ENCODE measurements at regions not wholly inside any gene's neighbourhood (a gene's known extent, or its start where the extent isn't known, plus 50 kb on each side); places are given as distances from the start of the nearest gene placed in this dataset.

DNA sequence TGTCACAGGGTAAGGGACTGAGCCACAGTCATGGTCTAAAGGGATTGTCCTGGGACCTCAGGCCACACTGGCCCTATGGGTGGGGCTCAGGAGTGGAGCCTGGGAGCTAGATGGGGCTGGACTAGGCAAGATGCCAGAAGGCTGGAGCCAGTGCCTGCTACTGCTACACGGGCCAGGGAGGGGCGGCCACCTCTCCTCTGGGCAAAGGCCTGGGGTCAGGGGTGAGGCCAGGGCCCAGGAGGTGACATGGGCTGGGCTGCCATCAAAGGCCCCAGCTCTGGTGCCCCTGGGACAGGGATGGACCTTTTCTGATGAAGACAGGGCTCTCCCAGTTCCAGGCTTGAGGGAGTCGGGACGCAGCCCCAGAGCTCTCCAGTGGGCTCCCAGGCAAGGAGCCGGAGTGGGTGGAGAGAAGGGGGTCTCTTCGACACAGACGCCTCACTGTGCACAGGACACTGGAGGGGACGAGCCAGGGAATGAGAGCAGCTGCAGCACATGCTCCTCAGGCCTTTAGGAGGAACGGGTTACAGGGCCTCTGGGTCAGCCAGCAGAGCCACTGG, 62.1 kb upstream of the IQSEC1 start:
- H3K36me3 ChIP-seq (ENCODE audit: control insufficient read depth in 3 of 3, insufficient read depth in 3 of 3, low read length in 3 of 3), result no peaks in the 10 kb centered on the region
- no peaks in the 10 kb centered on the region for H3K9me3 ChIP-seq (ENCODE audit: control insufficient read depth in 3 of 3, low read length in 3 of 3)
- H3K27me3 ChIP-seq (ENCODE audit: control insufficient read depth in 3 of 3, insufficient read depth in 3 of 3, low read length in 3 of 3), result peaks cover 0 to 5% (median under 1%) of the 10 kb centered on the region in 3 donors
- no peak overlapping the region for H3K9ac ChIP-seq (ENCODE audit: low read depth in 1 of 3, low read length in 3 of 3)
- no peak overlapping the region for H3K27ac ChIP-seq (ENCODE audit: low read depth, low read length)
- no peak overlapping the region for H3K4me3 ChIP-seq (ENCODE audit: low read length in 3 of 3)
- peaks cover 3 to 22% (median 15%) of the 10 kb centered on the region in 3 donors for H3K4me1 ChIP-seq (ENCODE audit: control insufficient read depth in 3 of 3, insufficient read depth in 3 of 3, low read length in 3 of 3)

DNA sequence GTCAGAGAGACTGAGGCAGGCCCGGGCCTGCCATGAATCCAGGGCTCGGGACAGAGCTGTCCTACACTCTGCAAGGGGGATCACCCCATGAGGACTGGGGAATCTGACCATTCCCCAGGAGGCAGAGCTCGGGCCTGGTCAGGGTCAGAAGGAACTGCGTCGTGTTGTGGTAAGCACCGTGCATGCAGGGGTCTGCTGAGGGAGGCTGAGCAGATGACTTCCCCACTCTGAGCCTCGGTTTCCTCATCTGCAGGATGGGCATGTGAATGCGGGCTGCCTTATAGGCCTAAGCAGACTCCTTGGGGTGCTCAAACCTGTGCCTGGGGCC, 61.6 kb upstream of the IQSEC1 start:
- Histone ChIP-seq H3K9ac (ENCODE audit: low read depth in 1 of 3, low read length in 3 of 3) (no peak overlapping the region), H3K27ac (ENCODE audit: low read depth, low read length) (no peak overlapping the region), H3K4me3 (ENCODE audit: low read length in 3 of 3) (no peak overlapping the region), H3K9me3 (ENCODE audit: control insufficient read depth in 3 of 3, low read length in 3 of 3) (no peaks in the 10 kb centered on the region), H3K27me3 (ENCODE audit: control insufficient read depth in 3 of 3, insufficient read depth in 3 of 3, low read length in 3 of 3) (peaks cover 0 to under 1% (median 0%) of the 10 kb centered on the region in 3 donors), H3K4me1 (ENCODE audit: control insufficient read depth in 3 of 3, insufficient read depth in 3 of 3, low read length in 3 of 3) (peaks cover 3 to 22% (median 15%) of the 10 kb centered on the region in 3 donors), H3K36me3 (ENCODE audit: control insufficient read depth in 3 of 3, insufficient read depth in 3 of 3, low read length in 3 of 3) (no peaks in the 10 kb centered on the region)

DNA sequence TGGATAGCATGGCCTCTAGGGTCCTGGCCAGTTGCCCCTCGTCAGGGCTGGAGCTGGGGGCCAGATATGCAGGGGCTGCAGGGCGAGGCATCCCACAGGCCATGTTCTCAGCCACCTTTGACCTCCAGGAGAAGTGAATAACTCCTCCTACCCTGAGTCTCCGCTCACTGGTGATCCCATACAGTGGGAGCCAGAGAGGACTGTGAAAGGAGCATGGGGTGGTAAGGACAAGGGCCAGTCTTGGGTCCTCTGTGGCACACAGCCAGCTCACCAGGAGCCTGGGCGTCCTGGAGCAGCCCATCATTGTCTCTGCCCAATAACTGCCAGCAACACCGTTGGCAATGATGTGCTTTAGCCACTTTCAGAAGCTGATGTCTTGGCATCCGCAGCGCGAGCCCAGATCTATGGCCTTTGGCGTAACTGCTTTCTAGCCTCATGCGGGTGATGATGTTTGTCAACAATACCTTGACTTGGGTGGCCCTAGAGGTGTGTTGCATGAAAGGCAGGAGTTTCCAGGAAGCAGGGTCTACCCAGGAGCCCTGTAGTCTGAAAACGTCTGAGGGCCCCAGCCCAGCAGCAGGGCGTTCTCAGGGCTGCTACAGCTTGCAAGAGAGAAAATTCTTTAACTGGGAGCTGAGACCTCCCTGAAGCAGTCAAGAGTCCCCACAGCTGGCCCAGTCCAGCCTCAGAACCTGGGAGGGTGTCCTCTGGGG, 61.1 kb upstream of the IQSEC1 start:
- no peak overlapping the region for H3K9ac ChIP-seq (ENCODE audit: low read depth in 1 of 3, low read length in 3 of 3)
- no peaks in the 10 kb centered on the region for H3K36me3 ChIP-seq (ENCODE audit: control insufficient read depth in 3 of 3, insufficient read depth in 3 of 3, low read length in 3 of 3)
- H3K4me1 ChIP-seq (ENCODE audit: control insufficient read depth in 3 of 3, insufficient read depth in 3 of 3, low read length in 3 of 3), result peaks cover 3 to 22% (median 15%) of the 10 kb centered on the region in 3 donors

DNA sequence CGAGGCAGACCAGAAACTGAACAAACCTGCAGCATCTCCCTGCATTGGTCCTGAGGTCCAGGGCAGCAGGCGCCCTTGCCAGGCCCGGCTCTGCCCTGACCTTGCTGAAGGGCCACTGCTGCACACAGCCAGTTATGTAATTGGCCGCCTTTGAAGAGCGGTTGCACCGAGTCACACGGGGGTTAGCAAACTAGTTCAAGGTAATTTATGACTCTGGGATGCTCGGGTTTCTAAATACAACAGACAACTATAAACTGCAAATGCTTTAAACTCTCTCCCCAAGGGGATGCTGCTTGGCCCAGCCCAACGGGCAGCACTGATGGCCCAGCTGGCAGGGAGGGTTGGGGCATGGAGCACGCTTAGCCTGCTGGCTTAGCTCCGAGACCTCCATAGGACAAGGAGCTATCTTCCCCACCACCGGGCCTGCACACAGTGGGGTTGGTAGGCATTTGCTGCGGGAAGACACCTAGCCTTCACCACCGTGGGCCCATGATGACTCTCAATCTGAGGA, 60.3 kb upstream of the IQSEC1 start:
- no peaks in the 10 kb centered on the region for H3K36me3 ChIP-seq (ENCODE audit: control insufficient read depth in 3 of 3, insufficient read depth in 3 of 3, low read length in 3 of 3)
- no peaks in the 10 kb centered on the region for H3K27me3 ChIP-seq (ENCODE audit: control insufficient read depth in 3 of 3, insufficient read depth in 3 of 3, low read length in 3 of 3)
- H3K27ac ChIP-seq (ENCODE audit: low read depth, low read length), result no peak overlapping the region
- H3K4me1 ChIP-seq (ENCODE audit: control insufficient read depth in 3 of 3, insufficient read depth in 3 of 3, low read length in 3 of 3), result peaks cover 3 to 22% (median 15%) of the 10 kb centered on the region in 3 donors
- no peak overlapping the region for H3K9ac ChIP-seq (ENCODE audit: low read depth in 1 of 3, low read length in 3 of 3)
- no peak overlapping the region for H3K4me3 ChIP-seq (ENCODE audit: low read length in 3 of 3)
- no peaks in the 10 kb centered on the region for H3K9me3 ChIP-seq (ENCODE audit: control insufficient read depth in 3 of 3, low read length in 3 of 3)

More for the DNA sequence above, 61.1 kb upstream of the IQSEC1 start:
- Histone ChIP-seq H3K27ac (ENCODE audit: low read depth, low read length) (no peak overlapping the region), H3K27me3 (ENCODE audit: control insufficient read depth in 3 of 3, insufficient read depth in 3 of 3, low read length in 3 of 3) (no peaks in the 10 kb centered on the region), H3K9me3 (ENCODE audit: control insufficient read depth in 3 of 3, low read length in 3 of 3) (no peaks in the 10 kb centered on the region), H3K4me3 (ENCODE audit: low read length in 3 of 3) (no peak overlapping the region)

DNA sequence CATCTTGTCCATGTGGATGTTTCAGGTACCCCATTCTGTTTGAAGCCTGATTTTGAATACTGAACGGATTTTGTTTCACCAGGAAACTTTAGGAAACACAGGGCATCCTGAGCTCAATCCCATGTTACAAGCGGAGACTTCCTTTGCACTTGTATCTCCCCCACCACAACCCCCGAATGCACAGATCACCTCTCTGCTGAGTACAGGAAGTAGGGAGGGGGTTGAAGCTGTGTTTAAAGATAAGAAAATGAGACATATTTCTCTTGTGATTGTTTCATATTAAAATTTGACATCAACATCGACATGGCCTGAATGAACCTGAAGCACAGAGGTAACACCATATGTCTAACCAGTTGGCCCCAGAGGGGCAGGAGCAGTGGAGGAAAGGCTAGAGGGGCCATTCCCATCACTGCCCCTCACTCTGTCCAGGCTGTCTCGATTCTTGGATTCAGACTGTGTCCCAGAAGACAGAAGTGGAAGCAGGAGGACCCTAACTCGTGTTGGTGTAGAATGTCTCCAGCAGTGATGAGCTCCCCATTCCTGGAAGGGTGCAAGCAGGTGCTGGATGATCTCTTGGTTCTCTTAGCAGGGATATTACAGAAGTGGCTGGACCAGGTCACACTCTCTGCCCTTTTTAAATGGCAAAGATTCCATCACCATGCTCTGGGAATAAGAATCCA, 59.6 kb upstream of the IQSEC1 start:
- Histone ChIP-seq H3K9me3 (ENCODE audit: control insufficient read depth in 3 of 3, low read length in 3 of 3) (no peaks in the 10 kb centered on the region), H3K27me3 (ENCODE audit: control insufficient read depth in 3 of 3, insufficient read depth in 3 of 3, low read length in 3 of 3) (no peaks in the 10 kb centered on the region), H3K4me1 (ENCODE audit: control insufficient read depth in 3 of 3, insufficient read depth in 3 of 3, low read length in 3 of 3) (peaks cover 3 to 22% (median 15%) of the 10 kb centered on the region in 3 donors), H3K27ac (ENCODE audit: low read depth, low read length) (no peak overlapping the region), H3K4me3 (ENCODE audit: low read length in 3 of 3) (no peak overlapping the region), H3K36me3 (ENCODE audit: control insufficient read depth in 3 of 3, insufficient read depth in 3 of 3, low read length in 3 of 3) (no peaks in the 10 kb centered on the region), H3K9ac (ENCODE audit: low read depth in 1 of 3, low read length in 3 of 3) (no peak overlapping the region)

DNA sequence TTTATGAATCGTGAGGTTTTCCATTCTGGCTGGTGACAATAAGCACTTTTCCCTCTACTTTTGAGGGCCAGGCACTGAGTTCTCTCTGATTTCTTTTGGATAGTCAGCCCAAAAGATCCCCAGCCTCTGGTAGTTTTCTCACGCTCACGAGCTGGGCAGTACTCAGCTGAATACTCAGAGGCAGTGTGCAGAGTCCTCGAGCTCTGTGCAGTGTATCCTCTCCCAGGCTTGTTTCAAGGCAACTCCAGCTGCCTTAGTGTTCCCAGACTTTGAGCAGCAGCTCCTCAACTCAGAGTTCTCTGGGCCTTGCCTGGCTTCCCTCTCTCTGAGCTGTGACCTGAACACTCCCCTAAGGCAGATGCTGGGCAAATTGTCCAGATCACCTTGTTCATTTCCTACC, 59.1 kb upstream of the IQSEC1 start:
- no peaks in the 10 kb centered on the region for H3K9me3 ChIP-seq (ENCODE audit: control insufficient read depth in 3 of 3, low read length in 3 of 3)
- H3K27me3 ChIP-seq (ENCODE audit: control insufficient read depth in 3 of 3, insufficient read depth in 3 of 3, low read length in 3 of 3), result no peaks in the 10 kb centered on the region

DNA sequence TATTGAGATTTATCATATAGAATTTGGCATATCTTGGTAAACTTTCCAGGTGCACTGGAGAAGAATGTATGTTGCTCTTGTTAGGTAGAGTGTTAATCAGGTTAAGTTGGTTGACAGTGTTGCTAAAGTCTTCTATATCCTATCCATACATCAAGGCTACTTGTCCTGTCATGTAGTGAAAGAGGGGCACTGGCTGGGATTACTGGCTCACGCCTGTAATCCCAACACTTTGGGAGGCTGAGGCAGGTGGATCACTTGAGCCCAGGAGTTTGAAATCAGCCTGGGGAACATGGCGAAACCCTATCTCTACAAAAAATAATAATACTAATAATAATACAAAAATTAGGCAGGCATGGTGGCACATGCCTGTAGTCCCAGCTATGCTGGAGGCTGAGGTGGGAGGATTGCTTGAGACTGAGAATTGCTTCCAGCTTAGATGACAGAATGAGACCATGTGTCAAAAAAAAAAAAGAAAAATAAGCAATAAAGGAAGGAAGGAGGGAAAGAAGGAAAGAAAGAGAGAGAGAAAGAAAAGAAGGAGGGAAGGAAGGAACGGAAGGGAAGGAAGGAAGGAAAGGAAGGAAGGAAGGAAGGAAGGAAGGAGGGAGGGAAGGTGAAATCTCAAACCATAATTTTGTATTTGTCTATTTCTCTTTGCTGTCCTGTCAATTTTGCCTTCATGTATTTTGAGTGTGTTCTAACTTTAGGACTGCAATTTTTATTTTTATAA, 57.4 kb upstream of the IQSEC1 start:
- H3K4me1 ChIP-seq (ENCODE audit: control insufficient read depth in 3 of 3, insufficient read depth in 3 of 3, low read length in 3 of 3), result peaks cover 3 to 30% (median 17%) of the 10 kb centered on the region in 3 donors
- no peak overlapping the region for H3K9ac ChIP-seq (ENCODE audit: low read depth in 1 of 3, low read length in 3 of 3)
- H3K9me3 ChIP-seq (ENCODE audit: control insufficient read depth in 3 of 3, low read length in 3 of 3), result no peaks in the 10 kb centered on the region
- H3K27me3 ChIP-seq (ENCODE audit: control insufficient read depth in 3 of 3, insufficient read depth in 3 of 3, low read length in 3 of 3), result no peaks in the 10 kb centered on the region
- H3K4me3 ChIP-seq (ENCODE audit: low read length in 3 of 3), result no peak overlapping the region
- H3K27ac ChIP-seq (ENCODE audit: low read depth, low read length), result no peak overlapping the region
- no peaks in the 10 kb centered on the region for H3K36me3 ChIP-seq (ENCODE audit: control insufficient read depth in 3 of 3, insufficient read depth in 3 of 3, low read length in 3 of 3)

More for the DNA sequence above, 59.1 kb upstream of the IQSEC1 start:
- Histone ChIP-seq H3K36me3 (ENCODE audit: control insufficient read depth in 3 of 3, insufficient read depth in 3 of 3, low read length in 3 of 3) (no peaks in the 10 kb centered on the region), H3K4me1 (ENCODE audit: control insufficient read depth in 3 of 3, insufficient read depth in 3 of 3, low read length in 3 of 3) (peaks cover 3 to 22% (median 15%) of the 10 kb centered on the region in 3 donors), H3K9ac (ENCODE audit: low read depth in 1 of 3, low read length in 3 of 3) (no peak overlapping the region), H3K4me3 (ENCODE audit: low read length in 3 of 3) (no peak overlapping the region), H3K27ac (ENCODE audit: low read depth, low read length) (no peak overlapping the region)

DNA sequence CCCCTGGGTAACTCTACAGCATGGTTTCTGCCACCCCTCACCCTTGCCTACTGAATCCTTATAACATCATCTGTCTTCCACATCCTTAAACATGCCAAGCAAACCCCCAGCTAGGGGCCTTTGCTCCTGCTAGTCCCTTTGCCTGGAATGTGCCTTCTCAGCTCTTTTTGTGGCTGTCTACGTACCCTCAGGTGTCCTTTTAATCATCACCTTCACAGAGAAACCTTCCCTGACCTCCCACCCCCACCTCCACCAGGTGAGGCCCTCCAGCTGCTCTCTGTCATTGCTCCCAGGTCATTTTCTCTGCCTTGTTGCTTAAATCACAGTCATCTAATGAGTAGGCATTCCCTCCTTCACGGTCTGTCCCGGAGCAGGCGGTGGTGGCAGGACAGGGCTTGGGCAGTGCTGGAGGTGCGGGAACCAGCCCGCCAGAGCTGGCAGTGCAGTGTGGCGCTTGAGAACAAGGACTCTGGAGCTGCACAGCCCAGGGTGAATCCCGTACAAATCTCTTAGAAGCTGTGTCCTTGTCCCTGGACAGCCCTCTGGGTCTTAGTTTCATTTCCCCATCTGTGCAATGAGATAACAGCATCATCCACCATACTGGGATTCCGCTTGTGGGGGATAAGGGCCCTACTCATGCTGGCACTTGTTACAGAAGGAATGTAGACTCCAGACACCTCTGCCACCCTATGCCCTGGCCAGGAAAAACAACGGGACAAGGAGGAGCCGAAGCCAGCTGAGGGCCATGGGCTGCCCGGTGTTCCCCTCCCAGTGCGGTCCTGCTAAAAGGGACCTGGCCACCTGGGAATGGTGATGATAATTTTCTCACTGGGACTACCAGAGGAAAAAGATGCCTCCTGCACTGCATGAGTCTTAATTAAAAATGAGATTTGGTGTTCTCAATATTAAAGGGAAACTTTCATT, 52.1 kb upstream of the IQSEC1 start:
- Histone ChIP-seq H3K27ac (ENCODE audit: low read depth, low read length) (no peak overlapping the region), H3K4me3 (ENCODE audit: low read length in 3 of 3) (no peak overlapping the region), H3K4me1 (ENCODE audit: control insufficient read depth in 3 of 3, insufficient read depth in 3 of 3, low read length in 3 of 3) (peaks cover 0 to 13% (median 5%) of the 10 kb centered on the region in 3 donors), H3K36me3 (ENCODE audit: control insufficient read depth in 3 of 3, insufficient read depth in 3 of 3, low read length in 3 of 3) (no peaks in the 10 kb centered on the region), H3K27me3 (ENCODE audit: control insufficient read depth in 3 of 3, insufficient read depth in 3 of 3, low read length in 3 of 3) (no peaks in the 10 kb centered on the region), H3K9ac (ENCODE audit: low read depth in 1 of 3, low read length in 3 of 3) (no peak overlapping the region), H3K9me3 (ENCODE audit: control insufficient read depth in 3 of 3, low read length in 3 of 3) (no peaks in the 10 kb centered on the region)

DNA sequence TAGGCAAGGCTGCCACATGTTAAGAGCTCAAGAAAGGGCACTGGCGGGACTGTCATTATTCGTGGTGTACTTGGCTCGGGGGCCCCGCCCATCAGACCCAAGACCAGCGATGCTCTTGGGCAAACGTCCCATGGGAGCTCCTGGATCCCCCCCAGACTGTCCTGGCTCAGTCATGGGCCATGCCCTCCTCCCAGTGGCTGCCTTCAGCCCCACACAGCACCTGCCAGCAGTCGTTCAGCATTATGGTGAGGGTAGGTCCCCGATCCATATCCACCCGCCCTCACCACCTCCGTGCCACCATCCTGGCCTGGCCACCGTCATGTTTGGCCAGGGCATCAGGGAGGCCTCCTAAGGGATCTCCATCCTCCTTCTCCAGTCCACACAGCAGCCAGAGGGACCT, 51.4 kb upstream of the IQSEC1 start:
- H3K36me3 ChIP-seq (ENCODE audit: control insufficient read depth in 3 of 3, insufficient read depth in 3 of 3, low read length in 3 of 3), result no peaks in the 10 kb centered on the region
- peaks cover 0 to 13% (median 5%) of the 10 kb centered on the region in 3 donors for H3K4me1 ChIP-seq (ENCODE audit: control insufficient read depth in 3 of 3, insufficient read depth in 3 of 3, low read length in 3 of 3)
- H3K9me3 ChIP-seq (ENCODE audit: control insufficient read depth in 3 of 3, low read length in 3 of 3), result no peaks in the 10 kb centered on the region
- no peak overlapping the region for H3K9ac ChIP-seq (ENCODE audit: low read depth in 1 of 3, low read length in 3 of 3)
- no peak overlapping the region for H3K4me3 ChIP-seq (ENCODE audit: low read length in 3 of 3)
- H3K27me3 ChIP-seq (ENCODE audit: control insufficient read depth in 3 of 3, insufficient read depth in 3 of 3, low read length in 3 of 3), result no peaks in the 10 kb centered on the region
- no peak overlapping the region for H3K27ac ChIP-seq (ENCODE audit: low read depth, low read length)

Data from skeletal muscle tissue (tissue), 3 donors.